Gastroesophageal sphincter (tissue), 4 donors: ENCODE measurements at regions not wholly inside any gene's neighbourhood (a gene's known extent, or its start where the extent isn't known, plus 50 kb on each side); places are given as distances from the start of the nearest gene placed in this dataset.

Experiments used
- ATAC-seq: fragments of 150-250 bp; one replicate; pipeline ENCODE4 v1.9.1; 2016; ENCODE audit warnings: mild to moderate bottlenecking, moderate library complexity
- H3K27ac ChIP-seq, 4 donors: fragments of 200-600 bp; sonication (generic) in 3 of 4; 1 replicate in 3 of 4; 2 replicates in 1 of 4; pipeline ENCODE4 v1.5.1; 2016 to 2019
- H3K27me3 ChIP-seq: fragments of 200-600 bp; sonication (generic); one replicate; pipeline ENCODE4 v1.5.1; 2019
- H3K36me3 ChIP-seq, 2 donors: fragments of 200-600 bp; sonication (generic); one replicate each; pipeline ENCODE4 v1.5.1; 2019; ENCODE audit warnings: control low read depth in 1 of 2
- H3K4me1 ChIP-seq, 3 donors: fragments of 200-600 bp; sonication (generic); 1 replicate in 2 of 3; 2 replicates in 1 of 3; pipeline ENCODE4 v1.5.1; 2016 to 2019; ENCODE audit warnings: control low read depth in 2 of 3
- H3K4me3 ChIP-seq, 2 donors: fragments of 200-600 bp; sonication (generic); one replicate each; pipeline ENCODE4 v1.5.1; 2019; ENCODE audit warnings: mild to moderate bottlenecking in 1 of 2, moderate library complexity in 1 of 2
- H3K9me3 ChIP-seq, 3 donors: fragments of 200-600 bp; sonication (generic); one replicate each; pipeline ENCODE4 v1.5.1; 2017 to 2019; ENCODE audit warnings: control low read depth in 2 of 3
- EP300 ChIP-seq: sonication (generic); formaldehyde crosslinking; IDR thresholded peaks from one replicate; pipeline ENCODE4 v1.6.1; 2017; ENCODE audit warnings: antibody characterized with exemption, mild to moderate bottlenecking
- POLR2A ChIP-seq, 2 donors: fragments of 450-650 bp; IDR thresholded peaks; one replicate each; pipeline ENCODE4 v1.6.1; 2017; ENCODE audit warnings: antibody characterized with exemption in 2 of 2, mild to moderate bottlenecking in 2 of 2, moderate library complexity in 1 of 2
- POLR2AphosphoS5 ChIP-seq: sonication (generic); formaldehyde crosslinking; IDR thresholded peaks from one replicate; pipeline ENCODE4 v1.6.1; 2017; ENCODE audit warnings: antibody characterized with exemption
- WGBS, 2 donors: methylation state at CpG; one replicate each; pipeline ENCODE4 v1.1.5; 2018; ENCODE audit warnings: low coverage in 1 of 2; 5-methylcytosine and 5-hydroxymethylcytosine counted together
- TF ChIP-seq, protein P1 (sequence below), 4 experiments: fragments of 200-600 bp in 2 of 4; fragments of 450-650 bp in 2 of 4; sonication (generic) in 1 of 4; IDR thresholded peaks; one replicate each; pipeline ENCODE4 v1.5.1; 2017 to 2019; ENCODE audit warnings: antibody characterized with exemption in 4 of 4, mild to moderate bottlenecking in 2 of 4, moderate library complexity in 2 of 4

GRCh38 chr1:79839882-79840281 lies 833.4 kb upstream of the ADGRL4 start:
- H3K27me3 ChIP-seq, result no peaks in the 10 kb centered on the region
- no peak for ATAC-seq
- H3K4me3 ChIP-seq, result no peak overlapping the region
- 88 to 91% methylated on average over 1 of the region's 1 CpG for WGBS, 2 donors
- H3K9me3 ChIP-seq, result no peaks in the 10 kb centered on the region
- no peaks in the 10 kb centered on the region for H3K36me3 ChIP-seq
- no peak overlapping the region for H3K27ac ChIP-seq
- no peaks in the 10 kb centered on the region for H3K4me1 ChIP-seq
- TF ChIP-seq POLR2A (IDR thresholded peaks at IDR 0.05), result no peak
- TF ChIP-seq POLR2AphosphoS5, result no peak
- TF ChIP-seq EP300, result no peak
- TF ChIP-seq, protein P1, sequence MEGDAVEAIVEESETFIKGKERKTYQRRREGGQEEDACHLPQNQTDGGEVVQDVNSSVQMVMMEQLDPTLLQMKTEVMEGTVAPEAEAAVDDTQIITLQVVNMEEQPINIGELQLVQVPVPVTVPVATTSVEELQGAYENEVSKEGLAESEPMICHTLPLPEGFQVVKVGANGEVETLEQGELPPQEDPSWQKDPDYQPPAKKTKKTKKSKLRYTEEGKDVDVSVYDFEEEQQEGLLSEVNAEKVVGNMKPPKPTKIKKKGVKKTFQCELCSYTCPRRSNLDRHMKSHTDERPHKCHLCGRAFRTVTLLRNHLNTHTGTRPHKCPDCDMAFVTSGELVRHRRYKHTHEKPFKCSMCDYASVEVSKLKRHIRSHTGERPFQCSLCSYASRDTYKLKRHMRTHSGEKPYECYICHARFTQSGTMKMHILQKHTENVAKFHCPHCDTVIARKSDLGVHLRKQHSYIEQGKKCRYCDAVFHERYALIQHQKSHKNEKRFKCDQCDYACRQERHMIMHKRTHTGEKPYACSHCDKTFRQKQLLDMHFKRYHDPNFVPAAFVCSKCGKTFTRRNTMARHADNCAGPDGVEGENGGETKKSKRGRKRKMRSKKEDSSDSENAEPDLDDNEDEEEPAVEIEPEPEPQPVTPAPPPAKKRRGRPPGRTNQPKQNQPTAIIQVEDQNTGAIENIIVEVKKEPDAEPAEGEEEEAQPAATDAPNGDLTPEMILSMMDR (IDR thresholded peaks at IDR 0.05), result no peak

GRCh38 chr1:79827446-79827845 lies 820.9 kb upstream of the ADGRL4 start:
- Histone ChIP-seq H3K9me3 (no peaks in the 10 kb centered on the region), H3K36me3 (no peaks in the 10 kb centered on the region), H3K27ac (no peak overlapping the region), H3K27me3 (no peaks in the 10 kb centered on the region), H3K4me3 (no peak overlapping the region), H3K4me1 (no peaks in the 10 kb centered on the region)
- 64 to 81% methylated on average over 2 of the region's 2 CpGs for WGBS, 2 donors
- ATAC-seq, result no peak
- no peak for TF ChIP-seq POLR2AphosphoS5
- no peak for TF ChIP-seq POLR2A (IDR thresholded peaks at IDR 0.05)
- no peak for TF ChIP-seq EP300
- TF ChIP-seq, protein P1 (IDR thresholded peaks at IDR 0.05), result no peak

DNA sequence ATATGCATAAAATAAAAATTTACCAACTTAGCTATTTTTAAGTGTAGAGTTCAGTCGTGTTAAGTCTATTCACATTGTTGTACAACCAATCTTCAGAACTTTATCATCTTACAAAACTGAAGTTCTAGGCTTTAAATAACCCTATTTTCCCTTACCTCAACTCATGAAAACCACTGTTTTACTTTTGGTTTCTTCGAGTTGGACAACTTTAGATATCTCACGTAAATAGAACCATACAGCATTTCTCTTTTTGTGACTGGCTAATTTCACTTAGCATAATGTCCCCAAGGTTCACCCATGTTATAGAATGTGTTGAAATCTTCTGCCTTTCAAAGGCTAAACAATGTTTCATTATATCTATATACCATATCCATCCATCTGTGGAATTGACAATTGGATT lies 819.0 kb upstream of the ADGRL4 start:
- no peaks in the 10 kb centered on the region for H3K4me1 ChIP-seq
- no peaks in the 10 kb centered on the region for H3K27me3 ChIP-seq
- 96% methylated on average over 3 of the region's 3 CpGs for whole genome bisulfite sequencing, 2 donors
- ATAC-seq, result no peak
- H3K9me3 ChIP-seq, result no peaks in the 10 kb centered on the region
- no peaks in the 10 kb centered on the region for H3K36me3 ChIP-seq
- TF ChIP-seq, protein P1 (IDR thresholded peaks at IDR 0.05), result no peak
- no peak for TF ChIP-seq POLR2A (IDR thresholded peaks at IDR 0.05)
- H3K4me3 ChIP-seq, result no peak overlapping the region
- H3K27ac ChIP-seq, result no peak overlapping the region

- Histone ChIP-seq H3K36me3 (no peaks in the 10 kb centered on the region), H3K9me3 (no peaks in the 10 kb centered on the region), H3K27me3 (no peaks in the 10 kb centered on the region), H3K27ac (no peak overlapping the region), H3K4me3 (no peak overlapping the region), H3K4me1 (no peaks in the 10 kb centered on the region)
- WGBS, 2 donors, result 93 to 96% methylated on average over 5 to 6 of the region's 11 CpGs
- TF ChIP-seq POLR2A (IDR thresholded peaks at IDR 0.05), result no peak
- TF ChIP-seq, protein P1 (IDR thresholded peaks at IDR 0.05), result no peak
- TF ChIP-seq POLR2AphosphoS5, result no peak
- TF ChIP-seq EP300, result no peak
- no peak for ATAC-seq
These were observed 815.5 kb upstream of the ADGRL4 start for GRCh38 chr1:79822053-79822452.

DNA sequence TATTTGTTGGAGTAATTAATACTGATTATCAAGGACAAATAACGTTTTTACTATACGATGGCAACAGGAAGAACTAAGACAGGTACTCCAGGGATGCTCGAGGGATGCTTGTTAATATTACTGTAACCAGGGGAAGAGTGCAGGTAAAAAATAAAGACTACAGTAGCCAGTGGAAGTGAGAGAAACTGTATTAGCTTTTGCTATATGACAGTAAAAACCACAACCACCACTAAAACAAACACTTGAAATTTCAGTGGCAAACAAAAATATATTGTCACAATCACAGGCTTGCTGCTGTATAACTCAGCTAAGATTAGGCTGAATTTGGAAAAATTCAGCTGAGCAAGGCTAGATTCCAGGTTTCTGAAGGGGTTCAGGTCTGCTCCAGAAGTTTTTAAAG lies 812.6 kb upstream of the ADGRL4 start:
- 72 to 80% methylated on average over 3 of the region's 3 CpGs for WGBS, 2 donors

More for the DNA sequence above, 812.6 kb upstream of the ADGRL4 start:
- Histone ChIP-seq H3K27ac (no peak overlapping the region), H3K27me3 (no peaks in the 10 kb centered on the region), H3K36me3 (no peaks in the 10 kb centered on the region), H3K4me3 (no peak overlapping the region), H3K4me1 (no peaks in the 10 kb centered on the region), H3K9me3 (no peaks in the 10 kb centered on the region)
- ATAC-seq, result no peak
- TF ChIP-seq EP300, result no peak
- TF ChIP-seq, protein P1 (IDR thresholded peaks at IDR 0.05), result no peak
- no peak for TF ChIP-seq POLR2A (IDR thresholded peaks at IDR 0.05)
- no peak for TF ChIP-seq POLR2AphosphoS5
